HepG2 (cell line): ENCODE measurements at regions not wholly inside any gene's neighbourhood (a gene's known extent, or its start where the extent isn't known, plus 50 kb on each side); places are given as distances from the start of the nearest gene placed in this dataset.

Source experiments
- GABPB1 ChIP-seq: IDR thresholded peaks from 2 replicates; pipeline ENCODE4 v1.6.1; 2016; ENCODE audit warnings: mild to moderate bottlenecking, missing genetic modification reagents, moderate library complexity, missing compliant biosample characterization
- JUN ChIP-seq: sonication (generic); formaldehyde crosslinking; IDR thresholded peaks from 2 replicates; pipeline ENCODE4 v1.4.0; 2020; ENCODE audit warnings: mild to moderate bottlenecking, missing genetic modification reagents
- RFX5 ChIP-seq: IDR thresholded peaks from 2 replicates; pipeline ENCODE4 v1.6.1; 2011; ENCODE audit warnings: low read depth, low read length, improper control_type of control experiment
- SAFB2 ChIP-seq: sonication (generic); formaldehyde crosslinking; IDR thresholded peaks from 2 replicates; pipeline ENCODE4 v1.5.1; 2020; ENCODE audit warnings: missing genetic modification reagents, low read depth, mild to moderate bottlenecking, borderline replicate concordance
- SMC3 ChIP-seq: IDR thresholded peaks from 2 replicates; pipeline ENCODE4 v1.6.1; 2011; ENCODE audit warnings: low read length, improper control_type of control experiment
- ZBTB34 ChIP-seq: sonication (generic); formaldehyde crosslinking; IDR thresholded peaks from 2 replicates; pipeline ENCODE4 v1.8.0; 2022; ENCODE audit warnings: mild to moderate bottlenecking, missing genetic modification reagents
- ZNF274 ChIP-seq: sonication (generic); formaldehyde crosslinking; IDR thresholded peaks from 2 replicates; pipeline ENCODE4 v1.5.1; 2020; ENCODE audit warnings: mild to moderate bottlenecking, missing genetic modification reagents

- TF ChIP-seq GABPB1 (CRISPR knock-in tag) = no peak
- TF ChIP-seq SMC3 = no peak
- TF ChIP-seq SAFB2 (CRISPR knock-in tag) = no peak
- no peak for TF ChIP-seq RFX5
- TF ChIP-seq ZBTB34 (CRISPR knock-in tag) = no peak
- TF ChIP-seq ZNF274 = no peak
- TF ChIP-seq JUN (CRISPR knock-in tag) = no peak
Measured at GRCh38 chr1:209389975-209390374, 193.5 kb upstream of the CAMK1G start.
